ENCODE measurements at regions not wholly inside any gene's neighbourhood (a gene's known extent, or its start where the extent isn't known, plus 50 kb on each side); places are given as distances from the start of the nearest gene placed in this dataset.

DNA sequence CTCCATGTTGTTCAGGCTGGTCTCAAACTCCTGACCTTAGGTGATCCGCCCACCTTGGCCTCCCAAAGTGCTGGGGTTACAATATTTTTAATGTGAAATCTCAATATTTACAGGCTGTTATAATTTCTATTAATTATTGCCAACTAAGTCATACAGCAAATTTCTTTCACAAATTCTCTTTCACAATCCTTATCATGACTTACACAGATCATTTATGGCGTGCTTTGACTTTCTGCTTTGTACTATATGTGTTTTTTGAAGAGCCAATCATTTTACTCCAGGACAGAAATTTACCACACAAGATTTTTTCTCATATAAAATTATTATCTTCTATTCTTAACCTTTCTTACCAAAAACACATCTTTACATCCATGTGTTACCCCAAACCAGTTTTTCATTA, 1729.9 kb downstream of the NCAM2 start:
- DNase-seq = no peak
- no peak for TF ChIP-seq RAD21 (IDR thresholded peaks at IDR 0.05; ENCODE audit: low read length)
- no peak for TF ChIP-seq EZH2phosphoT487 (IDR thresholded peaks at IDR 0.05; ENCODE audit: borderline replicate concordance, low read depth)
- TF ChIP-seq RXRA (IDR thresholded peaks at IDR 0.05; ENCODE audit: borderline replicate concordance, low read depth) = no peak
- no peak for TF ChIP-seq FOSL2 (IDR thresholded peaks at IDR 0.05; ENCODE audit: borderline replicate concordance, low read depth)
- TF ChIP-seq MXI1 (IDR thresholded peaks at IDR 0.05; ENCODE audit: low read depth, low read length) = no peak
- no peak for TF ChIP-seq POLR2AphosphoS5 (IDR thresholded peaks at IDR 0.05; ENCODE audit: low read depth, low read length)
- TF ChIP-seq EP300 (IDR thresholded peaks at IDR 0.05; ENCODE audit: borderline replicate concordance in 1 of 2, low read depth in 1 of 2, low read length in 1 of 2) = no peak
- TF ChIP-seq YY1 (IDR thresholded peaks at IDR 0.05; ENCODE audit: low read depth) = no peak
- TF ChIP-seq, protein P1, sequence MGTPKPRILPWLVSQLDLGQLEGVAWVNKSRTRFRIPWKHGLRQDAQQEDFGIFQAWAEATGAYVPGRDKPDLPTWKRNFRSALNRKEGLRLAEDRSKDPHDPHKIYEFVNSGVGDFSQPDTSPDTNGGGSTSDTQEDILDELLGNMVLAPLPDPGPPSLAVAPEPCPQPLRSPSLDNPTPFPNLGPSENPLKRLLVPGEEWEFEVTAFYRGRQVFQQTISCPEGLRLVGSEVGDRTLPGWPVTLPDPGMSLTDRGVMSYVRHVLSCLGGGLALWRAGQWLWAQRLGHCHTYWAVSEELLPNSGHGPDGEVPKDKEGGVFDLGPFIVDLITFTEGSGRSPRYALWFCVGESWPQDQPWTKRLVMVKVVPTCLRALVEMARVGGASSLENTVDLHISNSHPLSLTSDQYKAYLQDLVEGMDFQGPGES (IDR thresholded peaks at IDR 0.05; ENCODE audit: low read depth, low read length) = no peak
- no peak for TF ChIP-seq TCF12 (IDR thresholded peaks at IDR 0.05)
- TF ChIP-seq, protein P2, sequence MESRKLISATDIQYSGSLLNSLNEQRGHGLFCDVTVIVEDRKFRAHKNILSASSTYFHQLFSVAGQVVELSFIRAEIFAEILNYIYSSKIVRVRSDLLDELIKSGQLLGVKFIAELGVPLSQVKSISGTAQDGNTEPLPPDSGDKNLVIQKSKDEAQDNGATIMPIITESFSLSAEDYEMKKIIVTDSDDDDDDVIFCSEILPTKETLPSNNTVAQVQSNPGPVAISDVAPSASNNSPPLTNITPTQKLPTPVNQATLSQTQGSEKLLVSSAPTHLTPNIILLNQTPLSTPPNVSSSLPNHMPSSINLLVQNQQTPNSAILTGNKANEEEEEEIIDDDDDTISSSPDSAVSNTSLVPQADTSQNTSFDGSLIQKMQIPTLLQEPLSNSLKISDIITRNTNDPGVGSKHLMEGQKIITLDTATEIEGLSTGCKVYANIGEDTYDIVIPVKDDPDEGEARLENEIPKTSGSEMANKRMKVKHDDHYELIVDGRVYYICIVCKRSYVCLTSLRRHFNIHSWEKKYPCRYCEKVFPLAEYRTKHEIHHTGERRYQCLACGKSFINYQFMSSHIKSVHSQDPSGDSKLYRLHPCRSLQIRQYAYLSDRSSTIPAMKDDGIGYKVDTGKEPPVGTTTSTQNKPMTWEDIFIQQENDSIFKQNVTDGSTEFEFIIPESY (IDR thresholded peaks at IDR 0.05; ENCODE audit: borderline replicate concordance, low read depth) = no peak
- TF ChIP-seq, protein P3, sequence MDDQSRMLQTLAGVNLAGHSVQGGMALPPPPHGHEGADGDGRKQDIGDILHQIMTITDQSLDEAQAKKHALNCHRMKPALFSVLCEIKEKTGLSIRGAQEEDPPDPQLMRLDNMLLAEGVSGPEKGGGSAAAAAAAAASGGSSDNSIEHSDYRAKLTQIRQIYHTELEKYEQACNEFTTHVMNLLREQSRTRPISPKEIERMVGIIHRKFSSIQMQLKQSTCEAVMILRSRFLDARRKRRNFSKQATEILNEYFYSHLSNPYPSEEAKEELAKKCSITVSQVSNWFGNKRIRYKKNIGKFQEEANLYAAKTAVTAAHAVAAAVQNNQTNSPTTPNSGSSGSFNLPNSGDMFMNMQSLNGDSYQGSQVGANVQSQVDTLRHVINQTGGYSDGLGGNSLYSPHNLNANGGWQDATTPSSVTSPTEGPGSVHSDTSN (IDR thresholded peaks at IDR 0.05) = no peak
- no peak for TF ChIP-seq MEF2A (IDR thresholded peaks at IDR 0.05; ENCODE audit: borderline replicate concordance, low read depth)
- no peak for TF ChIP-seq RCOR1 (IDR thresholded peaks at IDR 0.05; ENCODE audit: low read length)
- no peak for TF ChIP-seq FOXM1 (IDR thresholded peaks at IDR 0.05; ENCODE audit: low read depth)
- TF ChIP-seq GATA2 (CRISPR knock-in tag; IDR thresholded peaks at IDR 0.05) = no peak
- H3K9me2 ChIP-seq = no peaks in the 10 kb centered on the region
- WGBS (ENCODE audit: low lambda C conversion rate) = 3% methylated on average over 2 of the region's 2 CpGs
- no peak overlapping the region for H3K4me2 ChIP-seq
- H3K4me3 ChIP-seq (ENCODE audit: low read depth in 2 of 2, low read length in 1 of 2) = no peak overlapping the region
- 0 out of 2 replicates have a peak, but pooled peaks cover 5% of the 10 kb centered on the region for H3K9me3 ChIP-seq
- no peak overlapping the region for H3K9ac ChIP-seq
- no peak overlapping the region for H3K27ac ChIP-seq (ENCODE audit: low read depth in 2 of 2, low read length in 1 of 2)
- POLR2A ChIA-PET = no interaction called here
- H3K79me2 ChIP-seq (ENCODE audit: insufficient read depth) = no peaks in the 10 kb centered on the region
- no peak overlapping the region for H2AFZ ChIP-seq (ENCODE audit: low read depth)
- CTCF ChIA-PET = no interaction called here
- no peaks in the 10 kb centered on the region for H3K27me3 ChIP-seq (ENCODE audit: insufficient read depth)
- no peaks in the 10 kb centered on the region for H3K36me3 ChIP-seq (replicated peaks in 1 of 2; ENCODE audit: control insufficient read depth in 1 of 2, insufficient read depth in 2 of 2, low read length in 1 of 2)
- H3F3A ChIP-seq (replicated peaks; ENCODE audit: insufficient read depth) = no peaks in the 10 kb centered on the region
- no peaks in the 10 kb centered on the region for H4K20me1 ChIP-seq (ENCODE audit: insufficient read depth)
- no peaks in the 10 kb centered on the region; a peak in 1 of 4 replicates for H3K4me1 ChIP-seq (ENCODE audit: control insufficient read depth in 1 of 2, insufficient read depth in 2 of 2, low read depth in 1 of 2, low read length in 1 of 2)

Data from SK-N-SH (cell line).